ACHN (cell line): ENCODE measurements at regions not wholly inside any gene's neighbourhood (a gene's known extent, or its start where the extent isn't known, plus 50 kb on each side); places are given as distances from the start of the nearest gene placed in this dataset.

Experiments used
- DNase-seq: peaks from one replicate; pipeline ENCODE4 v3.0.0-alpha.2; 2015
- in situ Hi-C: cut with HindIII; loops from 2 replicates; pipeline ENCODE4 v1.10.0; 2017; ENCODE audit warnings: low sequenced_read_pairs, low pct_ligation_motif_present, low pct_unique_long_range_greater_than_20kb

DNA sequence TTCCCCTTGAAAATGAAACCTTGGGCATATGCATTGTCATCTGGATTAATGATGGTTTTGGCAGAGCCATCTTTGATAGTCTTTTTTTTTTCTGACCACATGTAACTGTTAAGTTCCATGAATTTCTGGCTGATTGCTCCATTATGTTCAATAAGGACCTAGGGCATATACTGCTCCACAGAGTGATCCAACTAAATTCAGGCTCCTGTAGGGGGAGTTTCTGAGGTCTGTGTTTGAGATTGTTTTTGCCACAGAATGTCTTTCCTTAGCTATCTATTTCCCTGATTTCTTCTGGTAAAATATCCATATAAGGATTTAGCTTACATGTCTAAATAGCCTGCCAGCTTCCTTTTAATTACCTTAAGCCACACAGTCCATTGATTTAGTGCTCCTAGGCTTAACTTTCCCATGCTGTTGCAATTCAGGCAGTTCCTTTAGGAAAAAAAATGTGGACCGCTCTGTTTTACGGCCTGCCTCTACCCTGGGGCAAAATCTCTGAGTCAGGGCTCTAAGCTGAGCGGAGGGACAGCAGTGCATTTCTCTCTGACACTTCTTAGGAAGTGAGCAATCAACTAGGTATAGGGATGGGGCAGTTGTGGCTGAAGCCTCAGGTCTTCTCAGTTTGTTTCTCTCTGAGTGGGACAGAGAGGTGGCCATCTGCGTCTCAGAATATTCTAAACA is 796.2 kb downstream of the NR2F2 start:
- in situ Hi-C loops = no loop called here
- DNase-seq = no peak

DNA sequence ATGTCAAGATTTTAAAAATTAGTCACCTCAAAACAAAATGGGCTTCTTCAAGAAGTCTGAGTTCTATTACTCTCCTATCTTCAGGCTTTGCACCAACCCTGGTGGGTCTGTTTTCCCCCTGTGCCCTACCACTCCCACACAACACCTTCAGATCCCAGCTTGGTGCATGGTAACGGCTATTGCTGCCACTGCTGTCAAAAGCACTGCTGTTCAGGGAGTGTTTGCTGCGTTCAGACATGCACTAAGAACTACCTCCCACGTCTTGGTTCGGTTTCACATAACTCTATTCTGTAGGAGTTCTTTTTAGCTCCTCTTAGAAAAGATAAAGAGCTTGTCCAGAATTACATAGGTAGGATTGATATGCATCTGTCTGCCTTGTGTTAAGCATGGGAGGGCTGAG is 799.2 kb downstream of the NR2F2 start:
- in situ Hi-C loops = no loop called here

DNA sequence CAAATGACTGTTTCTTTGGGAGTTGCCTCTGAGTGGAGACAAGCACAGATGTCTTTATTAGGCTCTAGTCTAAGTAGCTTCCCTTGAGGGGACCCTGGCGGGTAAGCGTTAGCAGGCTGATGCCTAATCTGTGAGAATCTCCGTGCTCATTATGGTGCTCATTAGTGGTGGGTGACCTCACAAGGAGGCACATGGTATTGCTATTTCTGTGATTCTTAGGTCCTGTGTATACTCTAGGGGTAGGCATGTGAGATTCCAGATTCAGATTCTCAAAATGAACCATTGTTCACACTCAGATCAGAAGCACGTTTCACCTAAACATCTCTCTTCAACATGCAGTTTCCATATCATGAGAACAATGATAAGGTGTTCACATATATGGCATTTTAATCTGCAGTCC is 809.7 kb downstream of the NR2F2 start:
- in situ Hi-C loops = no loop called here
- no peak for DNase-seq

More for the DNA sequence above, 799.2 kb downstream of the NR2F2 start:
- DNase-seq = no peak

GRCh38 chr15:97141360-97141759 is 810.9 kb downstream of the NR2F2 start:
- DNase-seq = no peak
- in situ Hi-C loops = no loop called here

DNA sequence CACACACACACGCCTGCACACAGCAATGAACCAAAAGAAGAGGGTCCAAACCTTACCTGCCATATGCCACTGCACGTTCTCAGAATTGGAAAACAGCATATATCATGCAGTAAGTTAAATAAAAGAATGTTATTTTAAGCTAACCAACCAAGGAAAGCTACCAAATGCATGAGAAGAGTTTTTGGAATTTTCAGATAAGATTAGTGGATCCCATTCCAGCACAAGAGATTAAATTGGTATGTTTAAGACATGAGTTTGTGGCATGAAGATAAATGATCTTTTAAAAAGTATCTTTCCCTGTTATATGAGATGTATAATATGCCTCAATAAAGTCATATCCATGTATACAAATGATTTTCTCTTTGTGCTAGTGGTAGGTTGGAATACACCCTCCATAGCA is 811.4 kb downstream of the NR2F2 start:
- no peak for DNase-seq
- in situ Hi-C loops = no loop called here

DNA sequence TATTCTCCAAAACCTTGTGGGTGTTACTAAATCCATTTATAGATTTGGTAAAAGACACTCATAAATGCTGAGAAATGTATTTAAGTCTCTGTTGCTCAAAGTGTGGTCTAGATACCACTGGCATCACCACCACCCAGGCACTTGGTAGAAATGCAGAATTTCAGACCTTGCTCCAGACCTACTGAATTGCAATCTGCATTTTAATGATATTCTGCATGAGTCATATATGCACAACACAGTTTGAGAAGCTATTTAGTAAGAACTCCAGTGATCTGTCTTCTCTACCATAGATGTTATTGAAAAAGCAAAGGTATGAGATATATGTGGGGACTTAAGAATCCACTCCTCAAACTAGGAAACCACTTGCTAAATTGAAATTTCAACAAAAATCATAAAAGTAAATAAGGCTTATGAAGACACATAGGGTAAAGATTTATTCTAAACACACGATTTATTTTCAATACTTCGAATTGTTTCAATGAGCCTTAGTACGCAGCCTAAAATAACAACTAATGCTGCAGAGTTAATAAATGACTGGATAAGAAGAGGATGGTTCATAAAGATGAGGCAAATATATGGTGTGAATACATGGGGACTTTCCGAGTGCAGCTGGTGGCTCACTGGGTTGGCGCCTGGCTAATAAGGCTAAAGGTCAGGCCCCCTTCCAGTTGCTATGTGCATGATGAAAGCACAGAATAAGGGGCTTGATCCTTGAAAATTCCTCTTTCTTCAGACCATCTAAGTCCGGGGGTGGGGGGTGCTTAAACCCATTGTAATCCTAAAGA is 813.3 kb downstream of the NR2F2 start:
- in situ Hi-C loops = no loop called here
- DNase-seq = no peak

GRCh38 chr15:97144377-97144711 is 813.8 kb downstream of the NR2F2 start:
- in situ Hi-C loops = no loop called here

GRCh38 chr15:97146929-97147870 is 813.3 kb upstream of the ARRDC4 start:
- no peak for DNase-seq
- in situ Hi-C loops = no loop called here

More at GRCh38 chr15:97144377-97144711, 813.8 kb downstream of the NR2F2 start:
- no peak for DNase-seq

DNA sequence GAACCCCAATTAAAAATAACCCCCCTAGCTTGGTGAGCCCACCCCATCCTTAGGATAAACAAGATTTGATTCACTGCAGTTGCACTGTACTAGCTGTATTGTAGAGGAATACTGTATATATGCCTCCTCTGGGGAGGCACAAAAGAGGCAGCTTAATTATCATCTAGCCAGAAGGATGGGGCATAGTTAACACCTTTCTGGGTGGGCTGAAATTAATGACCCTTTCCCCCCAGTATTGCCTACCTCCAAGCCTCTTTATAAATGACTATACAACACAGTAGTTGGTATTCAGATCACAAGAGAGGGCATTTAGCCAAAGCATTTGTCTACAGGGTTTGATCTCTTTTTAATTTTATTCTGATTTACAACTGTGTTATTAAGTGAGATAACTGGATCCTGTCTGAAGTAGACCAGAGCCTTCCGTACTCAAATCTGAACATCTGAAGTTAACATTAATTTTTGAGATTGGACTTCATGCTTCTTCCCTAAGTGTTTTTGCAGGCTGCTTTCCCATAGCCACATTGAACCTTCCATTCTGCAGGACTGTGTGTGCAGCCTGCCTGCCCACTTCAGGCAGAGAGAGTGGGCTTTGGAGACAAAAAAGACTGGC is 807.0 kb upstream of the ARRDC4 start:
- DNase-seq = no peak
- in situ Hi-C loops = no loop called here

DNA sequence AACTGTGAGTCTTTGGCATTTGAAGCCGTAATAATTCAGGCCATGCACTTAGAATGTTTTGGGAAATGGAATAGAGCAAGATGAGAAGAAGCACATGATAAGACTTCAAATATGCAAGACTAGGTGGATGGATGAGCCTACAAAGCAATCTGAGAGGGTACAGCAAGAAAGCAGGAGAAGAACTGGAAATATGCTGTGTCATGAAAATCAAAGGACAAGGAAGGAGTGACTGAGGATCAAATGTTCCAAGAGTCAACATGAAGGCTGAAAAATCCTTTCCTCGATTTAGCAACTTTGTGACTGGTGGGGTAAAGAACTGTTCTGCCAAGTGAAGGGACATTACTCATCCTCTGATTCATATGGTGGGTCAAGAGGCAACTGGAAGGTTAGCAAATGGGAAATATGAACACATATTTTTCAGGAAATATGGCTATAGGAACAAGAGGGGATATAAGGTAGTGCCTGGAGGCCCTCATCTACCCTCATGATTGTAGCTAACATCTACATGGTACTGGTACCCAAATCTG is 803.7 kb upstream of the ARRDC4 start:
- DNase-seq = no peak
- in situ Hi-C loops = no loop called here

DNA sequence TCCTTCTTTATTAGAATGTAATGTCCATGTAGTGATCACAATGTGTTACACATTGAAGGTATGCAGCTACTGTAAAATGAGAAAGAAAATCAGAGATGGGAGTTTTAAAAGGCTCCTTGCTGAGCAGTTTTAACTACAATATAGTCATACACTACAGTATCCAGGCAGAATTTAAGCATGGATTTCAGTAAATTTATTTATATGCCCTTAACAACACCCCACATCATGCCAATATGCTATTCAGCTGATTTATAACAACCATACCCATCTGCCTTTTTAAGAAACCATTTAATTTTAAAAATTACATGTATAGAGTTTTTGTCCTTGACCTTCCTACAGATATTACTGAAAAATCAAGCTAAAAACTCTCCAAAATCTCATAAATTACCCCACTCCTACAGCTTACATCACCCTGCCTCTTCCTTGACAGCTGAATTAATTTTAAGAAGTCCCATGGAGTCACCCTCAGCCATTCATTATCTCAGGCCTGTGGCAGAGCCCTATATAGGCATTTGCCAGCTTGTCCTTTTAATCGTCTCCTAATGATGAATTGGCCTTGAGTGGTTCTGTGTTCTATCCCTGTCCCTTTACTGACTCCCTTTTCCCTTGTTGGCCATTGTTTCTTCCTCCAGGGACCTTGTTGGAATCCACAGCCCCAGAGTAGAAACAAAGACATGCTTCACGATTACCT is 797.6 kb upstream of the ARRDC4 start:
- in situ Hi-C loops = no loop called here
- no peak for DNase-seq

- in situ Hi-C loops = no loop called here
- no peak for DNase-seq
These were observed 795.3 kb upstream of the ARRDC4 start for GRCh38 chr15:97165205-97165604.

- no peak for DNase-seq
- in situ Hi-C loops = no loop called here
These were observed 791.6 kb upstream of the ARRDC4 start for GRCh38 chr15:97168704-97169475.

- in situ Hi-C loops = no loop called here
- DNase-seq = no peak
These were observed 788.9 kb upstream of the ARRDC4 start for GRCh38 chr15:97171556-97171955.

DNA sequence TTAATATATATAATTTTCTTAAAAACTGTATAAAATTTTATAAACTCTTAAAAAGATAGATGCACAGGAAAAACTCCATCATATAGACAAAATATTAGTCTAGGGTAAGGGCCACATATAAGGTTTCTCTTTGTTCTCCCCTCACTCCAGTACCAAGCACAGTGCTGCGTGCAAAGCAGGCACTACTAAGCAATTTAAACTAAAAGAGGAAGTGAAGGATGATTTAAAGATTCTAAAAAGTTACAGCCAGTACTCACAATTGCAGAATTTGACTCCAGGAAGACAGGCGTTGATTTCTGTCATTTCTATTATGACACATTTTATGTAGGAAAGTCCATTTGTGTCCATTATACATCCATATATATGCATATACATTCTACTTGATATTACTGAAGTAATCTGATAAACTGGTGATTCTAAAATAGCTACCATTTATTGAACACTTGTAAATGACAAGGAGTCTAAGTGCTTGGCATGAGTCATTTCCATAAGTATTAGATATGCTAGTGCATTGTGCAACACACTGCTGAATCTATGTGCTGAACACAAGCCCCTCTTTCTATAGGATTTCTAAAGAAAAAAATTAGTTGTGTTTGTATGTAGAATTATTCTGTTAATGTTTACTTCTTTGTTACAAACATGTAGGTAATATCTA is 785.5 kb upstream of the ARRDC4 start:
- DNase-seq = no peak
- in situ Hi-C loops = no loop called here

GRCh38 chr15:97177151-97177577 is 783.3 kb upstream of the ARRDC4 start:
- no peak for DNase-seq
- in situ Hi-C loops = no loop called here

- no peak for DNase-seq
- in situ Hi-C loops = no loop called here
These were observed 777.9 kb upstream of the ARRDC4 start for GRCh38 chr15:97182581-97182980.
